GM21825 (cell line): ENCODE measurements at regions not wholly inside any gene's neighbourhood (a gene's known extent, or its start where the extent isn't known, plus 50 kb on each side); places are given as distances from the start of the nearest gene placed in this dataset.

ENCODE experiments used
- ATAC-seq: cut with Tn5 transposase; IDR thresholded peaks from one replicate; pipeline ENCODE4 v1.9.1; 2021; ENCODE audit warnings: mild to moderate bottlenecking, moderate library complexity; ENCODE audit not compliant: unreplicated experiment

GRCh38 chr5:174664180-174664850 lies 60.1 kb upstream of the MSX2 start:
- no peak for ATAC-seq

GRCh38 chr5:174665347-174665746 lies 59.0 kb upstream of the MSX2 start:
- no peak for ATAC-seq

GRCh38 chr5:174667526-174667925 lies 56.9 kb upstream of the MSX2 start:
- ATAC-seq: no peak

GRCh38 chr5:174668349-174668748 lies 56.0 kb upstream of the MSX2 start:
- no peak for ATAC-seq
